C4-2B (cell line): ENCODE measurements at regions not wholly inside any gene's neighbourhood (a gene's known extent, or its start where the extent isn't known, plus 50 kb on each side); places are given as distances from the start of the nearest gene placed in this dataset.

ENCODE experiments used
- H3K27ac ChIP-seq: fragments of 450-650 bp; 2 replicates; pipeline ENCODE4 v1.5.1; 2017
- ZFX ChIP-seq: fragments of 450-650 bp; IDR thresholded peaks from 2 replicates; pipeline ENCODE4 v1.6.1; 2017
- TF ChIP-seq, protein P1 (sequence below): fragments of 450-650 bp; conservative IDR thresholded peaks from 2 replicates; pipeline ENCODE4 v1.5.1; 2017; ENCODE audit warnings: mild to moderate bottlenecking

DNA sequence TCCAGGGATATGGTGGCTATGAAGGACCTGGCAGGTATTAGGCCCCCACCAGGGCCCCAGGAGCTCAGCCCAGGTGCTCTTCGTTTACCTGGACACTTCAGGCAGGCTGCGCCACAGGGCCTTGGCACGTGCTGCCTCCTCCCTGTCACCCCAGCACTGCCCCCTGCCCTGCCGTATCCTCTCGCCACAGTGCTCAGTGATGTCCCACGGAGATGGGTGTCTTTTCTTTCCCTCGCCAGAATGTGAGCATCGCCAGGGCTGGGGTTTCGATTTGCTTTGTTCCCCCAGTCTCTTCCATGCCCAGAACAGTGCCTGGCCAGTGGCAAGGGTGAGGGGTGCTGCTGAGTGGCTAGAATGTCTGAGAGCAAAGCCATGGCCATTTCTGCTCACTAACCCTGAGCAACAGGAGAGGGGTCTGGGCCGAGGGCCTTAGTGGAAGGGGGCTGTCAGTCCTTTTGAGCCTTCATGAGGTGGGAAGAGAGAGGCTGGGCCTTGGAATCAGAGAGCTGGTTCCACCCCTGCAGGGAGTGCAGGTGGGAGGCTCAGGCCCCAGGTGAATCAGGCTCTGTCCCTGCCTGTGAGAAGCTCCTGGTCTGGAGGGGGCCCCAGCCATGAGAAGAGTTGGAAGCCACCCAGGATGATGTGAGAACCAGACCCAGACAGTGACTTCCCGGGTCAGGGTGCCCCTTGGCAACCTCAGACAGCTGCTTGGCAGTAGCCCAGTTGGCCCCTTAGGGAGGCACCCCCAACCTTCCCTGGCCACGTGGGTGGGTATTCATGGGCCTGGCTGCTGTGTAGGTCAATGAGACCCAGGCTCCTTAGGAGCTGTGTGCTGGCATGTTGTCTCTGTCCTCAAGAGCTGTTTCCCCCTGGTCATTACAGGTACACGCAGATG, 129.9 kb upstream of the HS6ST1 start:
- no peak overlapping the region for H3K27ac ChIP-seq
- no peak for TF ChIP-seq ZFX
- TF ChIP-seq, protein P1, sequence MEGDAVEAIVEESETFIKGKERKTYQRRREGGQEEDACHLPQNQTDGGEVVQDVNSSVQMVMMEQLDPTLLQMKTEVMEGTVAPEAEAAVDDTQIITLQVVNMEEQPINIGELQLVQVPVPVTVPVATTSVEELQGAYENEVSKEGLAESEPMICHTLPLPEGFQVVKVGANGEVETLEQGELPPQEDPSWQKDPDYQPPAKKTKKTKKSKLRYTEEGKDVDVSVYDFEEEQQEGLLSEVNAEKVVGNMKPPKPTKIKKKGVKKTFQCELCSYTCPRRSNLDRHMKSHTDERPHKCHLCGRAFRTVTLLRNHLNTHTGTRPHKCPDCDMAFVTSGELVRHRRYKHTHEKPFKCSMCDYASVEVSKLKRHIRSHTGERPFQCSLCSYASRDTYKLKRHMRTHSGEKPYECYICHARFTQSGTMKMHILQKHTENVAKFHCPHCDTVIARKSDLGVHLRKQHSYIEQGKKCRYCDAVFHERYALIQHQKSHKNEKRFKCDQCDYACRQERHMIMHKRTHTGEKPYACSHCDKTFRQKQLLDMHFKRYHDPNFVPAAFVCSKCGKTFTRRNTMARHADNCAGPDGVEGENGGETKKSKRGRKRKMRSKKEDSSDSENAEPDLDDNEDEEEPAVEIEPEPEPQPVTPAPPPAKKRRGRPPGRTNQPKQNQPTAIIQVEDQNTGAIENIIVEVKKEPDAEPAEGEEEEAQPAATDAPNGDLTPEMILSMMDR = no peak

DNA sequence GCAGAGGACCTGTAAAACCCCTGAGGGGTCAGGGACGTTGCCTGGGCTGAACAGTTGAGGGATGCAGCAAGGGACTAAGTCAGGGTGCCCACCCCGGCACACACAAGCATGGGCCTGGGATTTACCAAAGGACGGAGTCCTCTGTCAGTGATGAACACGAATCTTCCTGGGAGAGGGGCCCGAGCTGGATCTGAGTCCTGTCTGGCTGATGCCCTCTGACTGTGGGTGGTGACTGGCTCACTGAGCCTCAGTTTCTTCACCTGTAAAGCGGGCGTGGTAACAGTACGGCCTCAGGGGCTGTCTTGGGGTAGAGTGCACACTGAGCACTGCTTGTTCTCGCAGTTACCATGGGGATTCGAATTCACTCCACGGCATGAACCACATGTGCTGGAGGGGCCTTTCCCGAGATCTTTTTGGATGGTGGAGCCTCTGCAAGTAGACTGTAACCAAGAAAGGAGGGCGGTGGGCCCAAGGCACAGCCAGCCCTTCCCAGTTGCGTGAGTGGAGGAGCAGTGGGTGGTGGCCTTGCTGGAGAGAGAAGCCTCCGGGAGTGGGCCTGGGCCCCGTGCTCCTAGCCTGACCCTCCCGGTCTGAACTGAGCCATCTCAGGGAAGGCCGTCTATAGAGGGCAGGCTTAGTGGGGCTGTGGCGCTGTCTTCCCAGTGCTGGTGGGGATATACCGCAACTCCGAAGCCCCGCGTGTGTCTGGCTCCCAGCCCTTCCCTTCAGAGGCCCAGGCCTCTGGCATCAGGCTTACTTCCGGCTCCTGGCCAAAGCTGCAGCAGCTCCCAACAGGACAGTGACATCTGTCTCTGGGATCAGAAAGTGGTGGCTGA, 130.8 kb upstream of the HS6ST1 start:
- no peak overlapping the region for H3K27ac ChIP-seq
- TF ChIP-seq, protein P1 = no peak
- TF ChIP-seq ZFX = no peak

DNA sequence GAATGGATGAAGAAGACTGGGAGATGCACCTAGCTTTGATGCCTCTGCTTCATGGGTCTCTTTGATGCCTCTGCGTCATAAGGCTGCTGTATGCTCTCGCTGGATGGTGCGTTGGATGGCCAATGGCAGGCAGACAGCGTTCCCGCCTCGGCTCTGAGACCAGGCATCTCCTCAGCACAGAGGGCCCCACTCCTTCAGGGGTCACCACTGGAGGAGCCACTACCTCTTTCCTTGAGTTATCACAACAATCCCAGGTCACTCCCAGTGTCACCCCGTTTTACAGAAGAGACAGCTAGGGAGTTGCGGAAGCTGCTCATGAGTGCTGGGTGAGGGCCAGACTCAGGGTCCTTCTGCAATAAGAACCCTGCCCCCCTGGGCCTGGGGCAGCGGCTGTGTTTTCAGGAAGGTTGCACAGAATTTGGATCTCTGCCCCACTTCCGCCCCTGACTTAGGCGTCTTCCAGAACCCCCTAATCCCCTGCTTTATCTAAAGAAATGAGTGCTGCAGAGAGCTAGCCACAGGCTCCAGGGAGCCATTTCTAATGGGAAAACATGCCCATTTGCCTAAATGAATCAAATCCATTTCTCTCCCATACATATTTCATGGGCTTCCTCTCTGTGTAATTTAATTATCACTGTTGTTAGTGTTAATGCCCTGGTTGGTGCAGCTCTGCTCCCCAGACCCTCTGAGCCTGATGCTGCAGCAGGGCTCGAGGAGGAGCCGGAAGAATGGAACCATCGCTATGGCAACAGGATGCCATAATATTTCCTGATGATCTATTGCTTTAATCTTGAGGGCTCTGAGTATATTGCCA, 131.8 kb upstream of the HS6ST1 start:
- H3K27ac ChIP-seq = no peak overlapping the region
- TF ChIP-seq ZFX = no peak
- TF ChIP-seq, protein P1 = no peak

DNA sequence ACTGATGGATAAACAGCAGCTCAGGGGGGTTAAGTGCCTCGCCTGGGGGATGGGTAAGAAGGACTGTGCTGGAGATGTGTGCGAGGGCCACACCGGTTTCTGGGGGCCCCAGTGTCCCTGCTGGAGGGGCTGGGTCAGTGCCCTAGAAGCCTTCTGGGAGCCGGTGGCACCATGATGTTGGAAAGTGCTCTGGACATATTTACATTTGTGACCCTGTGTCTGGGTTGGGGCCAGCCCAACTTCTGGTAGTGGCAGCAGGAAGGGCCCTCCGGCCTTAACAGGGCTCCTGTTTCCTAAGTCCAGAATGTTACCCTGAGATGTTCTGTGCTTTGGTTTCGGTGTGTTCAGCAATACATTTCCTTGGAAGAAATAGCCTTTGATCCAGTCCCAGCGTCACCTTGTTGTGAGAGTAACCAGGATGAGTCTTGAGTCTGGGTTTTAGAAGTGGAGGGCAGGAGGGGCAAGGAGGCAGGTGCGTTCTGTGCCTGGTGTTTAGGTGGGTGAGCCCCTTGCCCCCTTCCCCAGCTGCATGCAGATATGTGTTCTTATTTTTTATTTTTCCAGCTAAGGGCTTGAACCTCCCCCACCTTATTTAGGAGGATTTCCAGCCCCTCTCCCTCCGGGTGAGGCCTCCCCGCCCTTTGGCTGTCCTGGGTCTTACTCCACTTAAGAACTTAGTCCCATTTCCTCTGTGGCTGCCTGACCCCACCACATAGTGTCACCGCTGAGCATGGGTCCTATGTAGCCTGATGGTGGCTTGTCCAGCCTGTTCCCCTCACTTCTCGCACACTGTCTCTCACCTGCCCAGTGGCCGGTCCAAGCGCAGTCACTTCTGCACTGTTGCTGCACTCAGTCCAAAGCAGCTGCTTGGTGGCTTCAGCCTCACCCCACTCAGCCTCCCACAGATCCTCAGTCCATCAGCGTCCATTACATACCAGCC, 132.7 kb upstream of the HS6ST1 start:
- H3K27ac ChIP-seq = no peak overlapping the region
- TF ChIP-seq ZFX = no peak
- TF ChIP-seq, protein P1 = no peak

DNA sequence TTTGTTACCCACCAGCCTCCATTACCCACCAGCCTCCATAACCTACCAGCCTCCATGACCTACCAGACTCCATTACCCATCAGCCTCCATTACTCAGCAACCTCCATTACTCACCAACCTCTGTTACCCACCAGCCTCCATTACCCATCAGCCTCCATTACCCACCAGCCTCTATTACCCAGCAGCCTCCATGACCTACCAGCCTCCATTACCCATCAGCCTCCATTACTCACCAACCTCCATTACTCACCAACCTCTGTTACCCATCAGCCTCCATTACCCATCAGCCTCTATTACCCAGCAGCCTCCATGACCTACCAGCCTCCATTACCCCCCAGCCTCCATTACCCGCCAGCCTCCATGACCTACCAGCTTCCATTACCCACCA, 133.3 kb upstream of the HS6ST1 start:
- H3K27ac ChIP-seq = no peak overlapping the region
- no peak for TF ChIP-seq ZFX
- TF ChIP-seq, protein P1 = no peak
